UCSD-AML1 (cell line): ENCODE measurements at regions not wholly inside any gene's neighbourhood (a gene's known extent, or its start where the extent isn't known, plus 50 kb on each side); places are given as distances from the start of the nearest gene placed in this dataset.
"Not testable (repeated sequence)": the region's sequence is repeated elsewhere in the genome, so short reads cannot be mapped to it uniquely, and the experiment has no call there.

ENCODE experiments used
- DNase-seq: peaks from one replicate; lab custom pipeline; 2025; ENCODE audit not compliant: unreplicated experiment; lab: John Stamatoyannopoulos, UW

DNA sequence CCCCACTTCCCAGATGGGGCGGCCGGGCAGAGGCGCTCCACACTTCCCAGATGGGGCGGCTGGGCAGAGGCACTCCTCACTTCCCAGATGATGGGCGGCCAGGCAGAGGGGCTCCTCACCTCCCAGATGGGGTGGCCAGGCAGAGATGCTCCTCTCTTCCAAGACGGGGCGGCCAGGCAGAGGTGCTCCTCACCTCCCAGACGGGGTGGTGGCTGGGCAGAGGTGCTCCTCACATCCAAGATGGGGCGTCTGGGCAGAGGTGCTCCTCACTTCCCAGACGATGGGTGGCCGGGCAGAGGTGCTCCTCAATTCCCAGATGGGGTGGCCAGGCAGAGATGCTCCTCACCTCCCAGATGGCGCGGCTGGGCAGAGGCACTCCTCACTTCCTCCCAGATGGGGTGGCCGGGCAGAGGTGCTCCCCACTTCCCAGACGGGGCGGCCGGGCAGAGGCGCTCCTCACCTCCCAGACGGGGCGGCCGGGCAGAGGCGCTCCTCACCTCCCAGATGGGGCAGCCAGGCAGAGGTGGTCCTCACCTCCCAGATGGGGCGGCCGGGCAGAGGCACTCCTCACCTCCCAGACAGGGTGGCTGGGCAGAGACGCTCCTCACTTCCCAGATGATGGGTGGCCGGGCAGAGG is 275.2 kb downstream of the LIPI start:
- DNase-seq = not testable (repeated sequence)

- not testable (repeated sequence) for DNase-seq
Observed at GRCh38 chr21:13934887-13935342, 275.8 kb downstream of the LIPI start.

GRCh38 chr21:13923175-13923574 is 287.6 kb downstream of the LIPI start:
- DNase-seq = not testable (repeated sequence)

DNA sequence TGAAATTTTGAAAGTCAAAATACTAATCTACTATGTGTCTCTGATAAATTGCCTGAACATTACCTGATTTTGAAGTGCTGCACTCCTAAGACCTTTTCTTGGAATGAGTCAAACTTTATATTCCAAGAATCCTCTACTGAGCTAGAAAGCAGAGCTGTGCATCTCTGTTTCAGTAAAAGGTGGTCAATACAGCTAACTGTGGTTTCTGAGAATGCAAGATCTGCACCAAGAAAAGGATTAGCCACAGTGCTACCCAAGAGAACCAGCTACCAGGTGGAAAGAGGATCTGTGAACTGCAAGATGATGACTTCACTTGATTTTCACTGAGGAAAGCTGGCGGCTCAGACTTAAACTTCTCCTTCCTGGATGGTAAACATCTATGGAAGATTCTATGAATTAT is 289.3 kb downstream of the LIPI start:
- not testable (repeated sequence) for DNase-seq

- not testable (repeated sequence) for DNase-seq
Observed at GRCh38 chr21:13907385-13907784, 297.8 kb downstream of the POTED start.

DNA sequence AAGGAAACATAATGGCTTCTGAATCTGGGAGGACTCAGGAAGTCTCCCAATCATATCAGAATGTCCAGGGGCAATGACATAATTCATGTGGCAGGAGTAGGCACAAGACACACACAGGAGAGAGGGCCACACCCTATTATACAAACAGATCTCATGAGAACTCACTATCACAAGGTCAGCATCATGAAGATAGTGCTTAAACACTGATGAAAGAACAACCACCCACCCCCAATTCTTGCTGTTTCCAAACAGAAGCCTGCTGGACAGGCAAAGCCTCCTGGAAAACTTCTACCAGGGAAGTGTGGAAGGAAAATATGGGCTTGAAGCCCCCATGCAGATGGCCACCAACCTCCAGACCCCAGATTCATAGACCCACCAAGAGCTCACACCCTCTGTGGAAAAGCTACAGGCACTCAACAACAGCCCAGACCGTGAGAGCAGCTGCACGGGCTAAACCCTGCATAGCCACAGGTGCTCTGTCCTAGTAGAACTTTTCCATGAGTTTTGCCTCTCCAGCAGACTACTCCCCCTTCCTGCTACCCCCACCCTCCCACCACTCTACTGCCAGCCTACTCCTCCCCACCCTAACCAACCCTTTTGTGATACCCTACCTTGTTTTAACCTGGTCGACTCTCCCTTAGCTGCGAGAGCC is 287.1 kb downstream of the POTED start:
- not testable (repeated sequence) for DNase-seq

GRCh38 chr21:13893617-13894016 is 284.0 kb downstream of the POTED start:
- DNase-seq = not testable (repeated sequence)

DNA sequence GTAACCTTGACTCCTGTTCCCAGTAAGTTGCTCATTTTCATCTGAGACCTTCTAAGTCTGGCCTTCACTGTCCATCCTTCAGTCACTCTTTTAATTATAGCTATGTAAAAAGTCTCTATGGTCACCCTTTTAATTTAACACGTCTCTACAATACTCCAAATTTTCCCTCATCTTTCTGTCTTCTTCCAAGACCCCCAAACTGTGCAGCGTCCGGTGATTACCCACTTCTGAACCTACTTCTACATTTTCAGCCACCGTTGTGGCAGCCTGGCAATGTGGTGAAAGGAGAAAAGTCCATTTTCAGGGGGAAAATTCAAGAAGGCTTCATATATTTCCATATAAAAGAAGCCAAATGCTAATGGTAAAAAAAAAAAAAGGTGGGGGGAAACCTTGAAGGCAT is 283.4 kb downstream of the POTED start:
- DNase-seq = not testable (repeated sequence)

DNA sequence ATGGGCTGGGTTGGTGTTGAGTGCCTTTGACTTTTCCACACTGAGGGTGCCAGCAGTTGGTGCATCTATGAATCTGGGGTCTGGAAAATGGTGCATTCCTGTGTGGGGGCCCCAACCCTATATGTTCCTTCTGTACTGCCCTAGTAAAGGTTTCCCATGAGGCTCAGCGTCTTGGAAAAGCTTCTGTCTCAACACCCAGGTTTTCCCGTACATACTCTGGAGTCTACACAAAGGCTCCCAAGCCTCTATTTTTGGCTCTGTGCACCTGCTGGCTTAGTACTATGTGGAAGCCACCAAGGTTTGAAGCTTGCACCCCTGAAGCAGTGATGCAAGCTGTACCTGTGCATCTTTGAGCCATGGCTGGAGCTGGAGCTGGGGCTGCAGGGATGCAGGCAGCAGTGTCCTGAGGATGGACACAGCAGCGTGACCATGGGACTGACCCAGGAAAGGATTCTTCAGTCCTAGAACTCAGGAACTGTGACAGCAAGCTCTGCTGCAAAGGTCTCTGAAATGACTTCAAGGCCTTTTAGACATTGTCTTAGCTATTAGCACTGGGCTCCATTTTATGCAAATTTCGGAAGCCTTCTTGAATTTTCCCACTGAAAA is 282.7 kb downstream of the POTED start:
- not testable (repeated sequence) for DNase-seq

- DNase-seq = not testable (repeated sequence)
Observed at GRCh38 chr21:13889176-13889575, 279.6 kb downstream of the POTED start.

GRCh38 chr21:13883641-13884395 is 274.2 kb downstream of the POTED start:
- DNase-seq = not testable (repeated sequence)

GRCh38 chr21:13877503-13877902 is 267.9 kb downstream of the POTED start:
- not testable (repeated sequence) for DNase-seq

DNA sequence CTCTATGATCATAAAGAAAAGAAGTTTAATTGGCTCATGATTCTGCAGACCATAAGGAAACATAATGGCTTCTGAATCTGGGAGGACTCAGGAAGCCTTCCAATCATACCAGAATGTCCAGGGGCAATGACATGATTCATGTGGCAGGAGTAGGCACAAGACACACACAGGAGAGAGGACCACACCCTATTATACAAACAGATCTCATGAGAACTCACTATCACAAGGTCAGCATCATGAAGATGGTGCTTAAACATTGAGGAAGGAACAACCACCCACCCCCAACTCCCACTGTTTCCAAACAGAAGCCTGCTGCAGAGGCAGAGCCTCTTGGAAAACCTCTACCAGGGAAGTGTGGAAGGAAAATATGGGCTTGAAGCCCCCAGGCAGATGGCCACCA is 267.4 kb downstream of the POTED start:
- DNase-seq = not testable (repeated sequence)

DNA sequence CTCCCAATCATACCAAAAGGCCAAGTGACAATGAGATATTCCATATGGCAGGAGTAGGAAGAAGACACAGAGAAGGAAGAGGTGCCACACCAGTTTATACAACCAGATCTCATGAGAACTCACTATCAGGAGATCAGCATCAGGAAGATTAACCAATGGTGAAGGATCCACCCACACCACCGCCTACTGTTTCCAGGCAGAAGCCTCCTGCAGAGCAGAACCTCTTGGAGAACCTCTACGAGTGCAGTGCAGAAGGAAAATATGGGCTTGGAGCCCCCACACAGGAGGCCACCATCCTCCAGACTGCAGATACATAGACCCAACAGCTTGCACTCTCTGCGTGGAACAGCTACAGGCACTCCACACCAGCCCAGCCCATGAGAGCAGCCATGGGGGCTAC is 264.4 kb downstream of the POTED start:
- DNase-seq = not testable (repeated sequence)

DNA sequence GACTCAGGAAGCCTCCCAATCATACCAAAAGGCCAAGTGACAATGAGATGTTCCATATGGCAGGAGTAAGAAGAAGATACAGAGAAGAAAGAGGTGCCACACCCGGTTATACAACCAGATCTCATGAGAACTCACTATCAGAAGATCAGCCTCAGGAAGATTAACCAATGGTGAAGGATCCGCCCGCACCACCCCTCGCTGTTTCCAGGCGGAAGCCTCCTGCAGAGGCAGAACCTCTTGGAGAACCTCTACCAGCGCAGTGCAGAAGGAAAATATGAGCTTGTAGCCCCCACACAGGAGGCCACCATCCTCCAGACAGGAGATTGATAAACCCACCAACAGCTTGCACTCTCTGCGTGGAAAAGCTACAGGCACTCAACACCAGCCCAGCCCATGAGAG is 245.1 kb downstream of the POTED start:
- no peak for DNase-seq

DNA sequence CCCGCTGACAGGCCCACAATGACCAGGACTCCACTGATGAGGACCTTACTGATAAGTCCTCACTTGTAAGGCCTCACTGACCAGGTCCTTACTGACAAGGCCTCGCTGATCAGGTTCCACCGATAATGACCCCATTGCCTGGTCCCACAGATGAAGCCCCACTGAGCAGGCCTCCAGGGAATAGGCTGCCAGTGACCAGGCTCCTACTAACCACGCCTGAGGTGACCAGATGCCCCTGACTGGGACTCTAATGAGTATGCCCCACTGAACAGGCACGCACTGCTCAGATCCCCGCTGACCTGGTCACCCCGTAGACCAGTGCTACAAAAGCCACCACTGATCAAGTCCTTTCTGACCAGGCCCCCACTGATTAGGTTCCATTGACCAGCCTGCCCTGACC is 241.2 kb downstream of the POTED start:
- not testable (repeated sequence) for DNase-seq

- not testable (repeated sequence) for DNase-seq
Observed at GRCh38 chr21:13849489-13849888, 239.9 kb downstream of the POTED start.

GRCh38 chr21:13846718-13847117 is 237.1 kb downstream of the POTED start:
- DNase-seq = peak; percentile 11

- DNase-seq = not testable (repeated sequence)
Observed at GRCh38 chr21:13844574-13844973, 235.0 kb downstream of the POTED start.

DNA sequence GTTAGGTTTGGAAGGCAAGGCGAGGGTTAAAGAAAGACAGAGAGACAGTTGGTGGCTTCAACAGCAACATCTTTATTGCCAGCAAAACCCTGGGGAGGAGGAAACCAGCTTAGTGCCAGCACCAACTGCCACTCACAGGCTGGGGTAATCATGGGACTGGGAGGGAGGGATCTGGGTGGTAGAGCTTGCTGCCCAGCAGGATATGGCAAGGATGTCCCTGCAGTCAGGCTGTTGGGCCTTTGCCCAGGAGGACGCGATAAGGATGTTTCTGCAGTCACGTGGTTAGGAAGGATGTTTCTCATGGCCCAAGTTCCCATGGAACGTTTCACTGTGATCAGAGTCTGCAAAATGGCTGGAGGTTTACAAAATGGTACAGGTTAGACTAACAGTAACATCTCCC is 233.5 kb downstream of the POTED start:
- not testable (repeated sequence) for DNase-seq

GRCh38 chr21:13827666-13828065 is 218.1 kb downstream of the POTED start:
- DNase-seq = not testable (repeated sequence)
